ENCODE measurements at regions not wholly inside any gene's neighbourhood (a gene's known extent, or its start where the extent isn't known, plus 50 kb on each side); places are given as distances from the start of the nearest gene placed in this dataset.

GRCh38 chr11:70627219-70627618, 228.9 kb downstream of the CTTN start:
- no peak for DNase-seq (ENCODE audit: low read depth in 3 of 3)

GRCh38 chr11:70628176-70628854, 230.0 kb downstream of the CTTN start:
- no peak for DNase-seq (ENCODE audit: low read depth in 3 of 3)

- no peak for DNase-seq (ENCODE audit: low read depth in 3 of 3)
Measured at GRCh38 chr11:70628855-70629844, 230.8 kb downstream of the CTTN start.

GRCh38 chr11:70630068-70630467, 231.7 kb downstream of the CTTN start:
- DNase-seq (ENCODE audit: low read depth in 3 of 3), result no peak

- no peak for DNase-seq (ENCODE audit: low read depth in 3 of 3)
Measured at GRCh38 chr11:70630816-70631623, 232.7 kb downstream of the CTTN start.

GRCh38 chr11:70631624-70632047, 233.3 kb downstream of the CTTN start:
- DNase-seq (ENCODE audit: low read depth in 3 of 3), result no peak

- no peak for DNase-seq (ENCODE audit: low read depth in 3 of 3)
Measured at GRCh38 chr11:70633610-70634009, 235.3 kb downstream of the CTTN start.

GRCh38 chr11:70636659-70637058, 238.3 kb downstream of the CTTN start:
- no peak for DNase-seq (ENCODE audit: low read depth in 3 of 3)

GRCh38 chr11:70637186-70637800, 239.0 kb downstream of the CTTN start:
- DNase-seq (ENCODE audit: low read depth in 3 of 3), result no peak

GRCh38 chr11:70637949-70638583, 239.7 kb downstream of the CTTN start:
- DNase-seq (ENCODE audit: low read depth in 3 of 3), result no peak

GRCh38 chr11:70640408-70640807, 242.1 kb downstream of the CTTN start:
- no peak for DNase-seq (ENCODE audit: low read depth in 3 of 3)

GRCh38 chr11:70641369-70641768, 243.0 kb downstream of the CTTN start:
- DNase-seq (ENCODE audit: low read depth in 3 of 3), result no peak

- no peak for DNase-seq (ENCODE audit: low read depth in 3 of 3)
Measured at GRCh38 chr11:70642266-70642665, 243.9 kb downstream of the CTTN start.

GRCh38 chr11:70643642-70644041, 245.3 kb downstream of the CTTN start:
- DNase-seq (ENCODE audit: low read depth in 3 of 3), result no peak

GRCh38 chr11:70644343-70645060, 246.2 kb downstream of the CTTN start:
- DNase-seq (ENCODE audit: low read depth in 3 of 3), result no peak

GRCh38 chr11:70645537-70645936, 247.2 kb downstream of the CTTN start:
- no peak for DNase-seq (ENCODE audit: low read depth in 3 of 3)

- DNase-seq (ENCODE audit: low read depth in 3 of 3), result no peak
Measured at GRCh38 chr11:70646272-70647049, 248.1 kb downstream of the CTTN start.

- no peak for DNase-seq (ENCODE audit: low read depth in 3 of 3)
Measured at GRCh38 chr11:70647188-70648166, 249.1 kb downstream of the CTTN start.
